ENCODE measurements at regions not wholly inside any gene's neighbourhood (a gene's known extent, or its start where the extent isn't known, plus 50 kb on each side); places are given as distances from the start of the nearest gene placed in this dataset.

DNA sequence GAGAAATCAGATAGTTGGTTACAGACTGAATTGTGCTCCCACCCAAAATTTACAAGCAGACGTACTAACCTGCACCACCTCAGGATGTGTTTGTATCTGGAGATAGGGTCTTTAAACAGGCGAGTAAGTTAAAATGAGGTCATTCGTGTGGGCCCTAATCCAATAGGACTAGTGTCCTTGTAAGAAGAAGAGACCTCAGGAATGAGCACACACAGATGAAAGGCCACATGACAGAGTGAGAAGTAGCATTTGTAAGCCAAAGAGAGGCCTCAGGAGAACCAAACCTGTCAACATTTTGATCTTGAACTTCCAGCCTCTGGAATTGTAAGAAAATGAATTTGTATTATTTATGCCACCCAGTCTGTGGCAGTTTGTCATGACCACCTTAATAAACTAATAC lies 149.5 kb upstream of the VWC2 start:
- DNase-seq: no peak
- Histone ChIP-seq H3K4me3 (no peak overlapping the region), H3K9me3 (no peaks in the 10 kb centered on the region), H3K27me3 (no peaks in the 10 kb centered on the region), H3K27ac (no peak overlapping the region), H3K36me3 (no peaks in the 10 kb centered on the region), H3K4me1 (no peaks in the 10 kb centered on the region)
- ATAC-seq: no peak
- in situ Hi-C loops (cut with MboI; ENCODE audit: low sequenced_read_pairs in 4 of 4) (no loop called here), intact Hi-C loops (cut with DNase I; ENCODE audit: low total_unique reads) (no loop called here)
- TF ChIP-seq CTCF (IDR thresholded peaks at IDR 0.05 in 4 of 5, conservative IDR thresholded peaks at IDR 0.05 in 1 of 5): no peak
- TF ChIP-seq POLR2A (IDR thresholded peaks at IDR 0.05): no peak

DNA sequence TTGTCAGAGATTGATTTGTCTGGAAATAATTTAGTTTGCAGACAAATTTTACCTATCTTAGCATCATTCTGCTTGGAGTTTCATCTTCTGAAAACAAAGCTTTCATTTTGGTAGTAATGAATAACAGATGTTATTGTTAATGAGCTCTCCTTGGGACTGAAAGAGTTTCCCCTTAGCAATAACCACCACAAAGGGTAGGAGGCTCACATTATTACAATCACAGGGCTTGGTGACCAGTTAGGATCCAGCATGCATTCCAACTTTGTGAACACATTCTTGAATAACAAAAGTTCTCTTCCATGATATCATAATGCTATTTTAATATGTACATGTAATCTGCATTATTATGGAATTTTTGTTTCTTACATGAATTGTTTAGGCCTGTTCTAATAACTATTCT lies 148.8 kb upstream of the VWC2 start:
- TF ChIP-seq CTCF (IDR thresholded peaks at IDR 0.05 in 4 of 5, conservative IDR thresholded peaks at IDR 0.05 in 1 of 5): no peak
- TF ChIP-seq POLR2A (IDR thresholded peaks at IDR 0.05): no peak
- Histone ChIP-seq H3K27me3 (no peaks in the 10 kb centered on the region), H3K36me3 (no peaks in the 10 kb centered on the region), H3K4me1 (no peaks in the 10 kb centered on the region), H3K9me3 (no peaks in the 10 kb centered on the region), H3K27ac (no peak overlapping the region), H3K4me3 (no peak overlapping the region)
- DNase-seq (no peak), ATAC-seq (no peak)
- intact Hi-C loops (cut with DNase I; ENCODE audit: low total_unique reads) (no loop called here), in situ Hi-C loops (cut with MboI; ENCODE audit: low sequenced_read_pairs in 4 of 4) (no loop called here)

DNA sequence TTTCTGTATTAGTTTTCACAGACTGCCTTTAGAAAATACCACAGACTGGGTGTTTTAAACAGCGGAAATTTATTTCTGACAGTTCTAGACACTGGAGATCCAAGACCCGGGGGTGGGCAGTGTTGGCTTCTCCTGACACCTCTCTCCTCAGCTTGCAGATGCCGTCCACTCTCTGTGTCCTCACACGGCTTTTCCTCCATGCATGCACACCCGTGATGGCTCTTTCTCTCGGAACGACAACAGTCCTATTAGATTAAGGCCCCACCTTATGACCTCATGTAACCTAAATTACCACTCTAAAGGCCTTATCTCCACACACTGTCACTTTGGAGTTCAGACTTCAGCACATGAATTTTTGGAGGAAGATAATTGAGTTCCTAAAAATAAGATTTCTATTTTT lies 142.9 kb upstream of the VWC2 start:
- no peak for DNase-seq
- Histone ChIP-seq H3K4me3 (no peak overlapping the region), H3K27ac (no peak overlapping the region), H3K36me3 (no peaks in the 10 kb centered on the region), H3K27me3 (no peaks in the 10 kb centered on the region), H3K9me3 (no peaks in the 10 kb centered on the region), H3K4me1 (no peaks in the 10 kb centered on the region)
- no peak for TF ChIP-seq CTCF (IDR thresholded peaks at IDR 0.05 in 4 of 5, conservative IDR thresholded peaks at IDR 0.05 in 1 of 5)
- TF ChIP-seq POLR2A (IDR thresholded peaks at IDR 0.05): no peak
- intact Hi-C loops (cut with DNase I; ENCODE audit: low total_unique reads) (no loop called here), in situ Hi-C loops (cut with MboI; ENCODE audit: low sequenced_read_pairs in 4 of 4) (no loop called here)
- no peak for ATAC-seq

DNA sequence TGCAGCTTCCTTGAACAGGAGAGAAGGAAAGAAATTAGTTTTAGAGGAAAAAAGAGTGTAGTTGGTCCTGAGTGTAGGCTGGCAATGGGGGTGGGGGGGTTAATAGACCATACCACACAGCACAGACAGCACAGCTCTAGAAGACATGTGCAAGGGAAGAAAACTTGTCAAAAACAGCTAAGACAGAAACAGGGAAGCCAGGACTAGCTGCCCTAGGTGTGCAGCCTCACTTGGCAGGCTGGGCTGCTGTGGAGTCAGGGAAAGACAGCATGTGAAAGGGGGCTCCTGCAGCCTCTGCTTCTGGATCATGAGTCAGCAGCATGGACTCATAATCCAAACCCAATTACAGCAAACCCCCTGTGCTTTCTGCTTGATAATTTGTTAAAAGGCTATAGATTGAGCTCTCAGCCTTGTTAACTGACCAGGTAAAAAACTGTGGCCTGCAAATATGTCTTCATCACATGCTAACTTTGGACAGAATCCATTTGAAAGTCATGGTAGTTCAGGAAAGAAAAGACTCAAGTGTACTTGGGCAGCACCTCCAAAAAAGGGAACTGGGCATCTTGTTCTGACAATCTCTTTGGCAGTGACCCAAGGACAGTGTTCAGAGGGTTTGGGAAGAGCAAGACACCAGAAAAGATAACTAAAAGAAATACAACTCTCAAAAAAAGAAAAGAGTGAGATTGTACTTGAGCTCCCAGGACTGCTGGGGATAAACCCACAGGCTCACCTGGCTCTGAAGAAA lies 142.2 kb upstream of the VWC2 start:
- ATAC-seq: no peak
- no peaks in the 10 kb centered on the region for H3K4me1 ChIP-seq
- no peaks in the 10 kb centered on the region for H3K36me3 ChIP-seq
- H3K27me3 ChIP-seq: no peaks in the 10 kb centered on the region
- DNase-seq: no peak
- intact Hi-C loops (cut with DNase I; ENCODE audit: low total_unique reads) (no loop called here), in situ Hi-C loops (cut with MboI; ENCODE audit: low sequenced_read_pairs in 4 of 4) (no loop called here)
- no peak overlapping the region for H3K4me3 ChIP-seq
- H3K9me3 ChIP-seq: no peaks in the 10 kb centered on the region
- TF ChIP-seq CTCF (IDR thresholded peaks at IDR 0.05 in 4 of 5, conservative IDR thresholded peaks at IDR 0.05 in 1 of 5) (no peak), POLR2A (IDR thresholded peaks at IDR 0.05) (no peak)
- H3K27ac ChIP-seq: no peak overlapping the region

- no peaks in the 10 kb centered on the region for H3K36me3 ChIP-seq
- H3K27me3 ChIP-seq: no peaks in the 10 kb centered on the region
- TF ChIP-seq POLR2A (IDR thresholded peaks at IDR 0.05) (no peak), CTCF (IDR thresholded peaks at IDR 0.05 in 4 of 5, conservative IDR thresholded peaks at IDR 0.05 in 1 of 5) (no peak)
- no peaks in the 10 kb centered on the region for H3K4me1 ChIP-seq
- intact Hi-C loops (cut with DNase I; ENCODE audit: low total_unique reads): no loop called here
- H3K9me3 ChIP-seq: no peaks in the 10 kb centered on the region
- no peak overlapping the region for H3K4me3 ChIP-seq
- DNase-seq: no peak
- no peak for ATAC-seq
- H3K27ac ChIP-seq: no peak overlapping the region
- in situ Hi-C loops (cut with MboI; ENCODE audit: low sequenced_read_pairs in 4 of 4): no loop called here
These were observed 141.5 kb upstream of the VWC2 start for GRCh38 chr7:49631960-49632359.
